ENCODE measurements at regions not wholly inside any gene's neighbourhood (a gene's known extent, or its start where the extent isn't known, plus 50 kb on each side); places are given as distances from the start of the nearest gene placed in this dataset.
A peak's percentile ranks its signal among the peaks of the same experiment; 100 is the strongest.
"Not testable (repeated sequence)": the region's sequence is repeated elsewhere in the genome, so short reads cannot be mapped to it uniquely, and the experiment has no call there.

DNA sequence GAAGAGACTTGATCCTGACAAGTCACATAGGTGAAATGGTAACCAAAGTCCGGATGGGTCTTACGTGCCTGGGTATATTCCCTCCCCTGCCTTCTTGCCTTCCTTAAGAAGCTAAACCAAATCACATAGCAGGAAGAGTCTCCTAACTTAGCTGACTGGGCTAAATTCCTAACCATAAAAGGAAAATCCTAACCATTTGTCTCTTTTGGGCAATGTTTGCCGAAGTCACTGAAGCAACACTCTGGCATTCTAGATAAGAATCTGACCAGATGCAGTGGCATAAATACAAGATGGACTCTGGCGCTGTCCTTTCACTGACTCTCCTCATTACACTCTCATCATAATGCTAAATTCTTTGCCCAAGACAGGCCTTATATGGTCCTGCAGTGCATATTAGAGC lies 625.5 kb upstream of the RORB start:
- DNase-seq (ENCODE audit: low spot score) = no peak

DNA sequence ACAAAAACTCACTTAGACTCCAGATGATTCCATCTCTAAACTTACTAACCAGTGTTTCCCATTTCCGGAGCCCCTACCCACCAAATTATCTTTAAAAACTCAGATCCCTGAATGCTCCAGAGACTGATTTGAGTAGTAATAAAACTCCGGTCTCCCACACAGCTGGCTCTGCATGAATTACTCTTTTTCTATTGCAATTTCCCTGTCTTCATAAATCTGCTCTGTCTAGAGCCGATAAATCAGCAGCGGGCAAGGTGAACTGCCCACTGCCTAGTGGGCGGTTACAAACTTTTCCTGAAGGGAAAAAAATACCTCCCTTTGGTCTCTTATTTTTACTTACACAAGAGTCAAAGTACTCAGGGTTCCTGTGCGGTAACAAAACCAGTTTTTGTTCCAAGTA lies 624.4 kb upstream of the RORB start:
- no peak for DNase-seq (ENCODE audit: low spot score)

DNA sequence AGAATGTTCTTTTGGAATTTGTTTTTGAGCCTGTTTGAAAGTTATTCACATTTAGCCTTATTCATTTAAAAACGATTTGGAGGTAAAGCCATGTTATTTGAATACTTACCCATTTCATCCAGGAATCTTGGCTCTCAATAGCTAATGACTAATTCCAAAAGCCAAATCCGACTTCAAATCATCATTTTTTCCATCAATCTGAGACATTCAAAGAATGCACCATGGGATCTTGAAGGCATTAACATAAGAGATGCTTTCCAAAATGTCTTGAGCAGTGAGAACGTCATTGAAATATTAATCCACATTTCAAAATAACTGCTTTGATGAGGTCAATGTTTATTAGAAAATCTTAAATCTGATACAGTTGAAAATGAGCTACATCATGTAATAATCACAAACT lies 617.0 kb upstream of the RORB start:
- DNase-seq (ENCODE audit: low spot score) = no peak

DNA sequence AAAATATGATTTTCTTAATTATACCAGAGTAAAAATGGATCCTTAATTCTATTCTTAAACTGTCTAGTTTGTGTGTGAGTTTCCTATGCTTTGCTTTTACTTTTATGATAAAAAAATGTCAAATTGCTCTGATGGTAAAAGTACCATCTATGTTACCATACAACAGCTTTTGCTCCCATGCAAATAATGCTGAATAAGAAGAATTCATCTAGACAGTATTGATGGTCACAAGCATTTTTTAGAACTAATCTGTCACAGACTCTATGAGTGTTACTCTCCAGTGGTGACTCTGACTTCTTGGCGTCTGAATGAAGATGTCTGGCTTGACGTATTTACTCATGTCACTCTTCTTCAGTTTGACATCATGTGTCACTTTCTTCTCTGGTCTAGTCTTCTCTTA lies 608.1 kb upstream of the RORB start:
- no peak for DNase-seq (ENCODE audit: low spot score)

- no peak for DNase-seq (ENCODE audit: low spot score)
Measured at GRCh38 chr9:73890685-73891277, 606.4 kb upstream of the RORB start.

- no peak for DNase-seq (ENCODE audit: low spot score)
Measured at GRCh38 chr9:73892335-73892734, 604.8 kb upstream of the RORB start.

DNA sequence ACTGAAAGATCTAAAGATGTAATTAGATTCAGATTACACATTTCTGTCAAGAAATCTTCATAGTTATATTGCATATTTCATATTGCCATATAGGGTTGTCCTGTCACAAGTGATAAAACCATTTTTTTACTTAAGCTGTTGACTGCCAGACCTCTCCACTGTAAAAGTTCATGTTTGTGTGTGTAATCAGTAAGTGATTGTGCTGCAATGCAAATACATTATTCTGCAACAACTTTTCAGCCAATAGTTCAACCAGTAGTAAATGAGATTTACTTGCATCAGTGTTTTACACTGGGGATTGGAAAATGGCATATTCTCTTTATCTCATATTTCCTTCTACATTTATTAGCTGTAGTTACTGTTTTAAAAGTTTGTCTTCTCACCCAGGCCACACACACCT lies 603.9 kb upstream of the RORB start:
- no peak for DNase-seq (ENCODE audit: low spot score)

GRCh38 chr9:73896061-73896460 lies 601.1 kb upstream of the RORB start:
- no peak for DNase-seq (ENCODE audit: low spot score)

- DNase-seq (ENCODE audit: low spot score) = peak; percentile 36
Measured at GRCh38 chr9:73906671-73907070, 590.5 kb upstream of the RORB start.

DNA sequence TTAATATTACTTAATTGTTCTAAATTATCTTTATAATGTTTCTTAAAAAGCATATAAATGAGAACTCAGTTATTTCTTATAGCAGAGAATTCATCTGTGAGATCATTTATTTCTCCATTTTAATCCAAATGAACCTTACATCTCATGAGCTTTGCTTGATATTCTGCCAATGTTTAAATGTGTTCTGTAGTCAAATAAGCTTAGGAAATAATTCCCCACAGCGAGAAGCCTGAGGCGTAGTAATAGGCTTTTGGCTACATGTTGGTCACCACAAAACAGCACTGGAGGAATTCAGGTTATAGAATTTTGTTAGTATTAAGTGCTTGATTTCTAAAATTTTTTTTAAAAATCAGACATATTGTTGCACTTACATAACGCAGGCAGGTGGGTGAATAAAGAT lies 585.3 kb upstream of the RORB start:
- no peak for DNase-seq (ENCODE audit: low spot score)

DNA sequence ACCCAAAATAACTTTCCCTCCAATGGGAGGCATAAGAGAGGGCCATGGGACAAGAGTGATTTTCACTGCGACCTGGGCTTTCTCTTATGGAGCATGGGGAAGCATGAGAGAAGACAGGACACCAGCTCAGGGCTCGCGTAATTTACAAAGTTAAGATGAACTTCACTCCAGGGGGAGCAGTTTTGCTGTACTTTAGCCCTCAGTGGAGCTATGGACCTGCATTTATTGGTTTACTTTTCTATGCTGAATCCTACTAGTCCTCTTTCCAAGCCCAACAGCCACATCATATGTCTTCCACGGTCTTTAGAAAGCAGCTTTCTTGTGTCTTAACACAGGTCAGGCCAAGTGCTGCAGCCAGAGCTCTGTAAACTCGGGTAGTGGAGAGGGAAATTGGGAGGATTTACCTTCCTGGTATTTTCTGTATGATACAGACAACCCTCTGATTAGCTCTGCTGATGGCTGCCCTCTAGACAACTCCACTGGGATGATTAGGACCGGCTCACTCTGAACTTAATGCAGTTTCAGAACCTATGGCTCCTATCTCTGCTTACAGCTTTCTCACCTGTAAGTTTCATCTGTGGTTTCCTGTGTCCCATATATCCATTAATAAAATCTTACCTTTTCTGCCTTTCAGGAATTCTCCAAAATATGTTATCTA lies 581.0 kb upstream of the RORB start:
- peak; percentile 11 for DNase-seq (ENCODE audit: low spot score)

DNA sequence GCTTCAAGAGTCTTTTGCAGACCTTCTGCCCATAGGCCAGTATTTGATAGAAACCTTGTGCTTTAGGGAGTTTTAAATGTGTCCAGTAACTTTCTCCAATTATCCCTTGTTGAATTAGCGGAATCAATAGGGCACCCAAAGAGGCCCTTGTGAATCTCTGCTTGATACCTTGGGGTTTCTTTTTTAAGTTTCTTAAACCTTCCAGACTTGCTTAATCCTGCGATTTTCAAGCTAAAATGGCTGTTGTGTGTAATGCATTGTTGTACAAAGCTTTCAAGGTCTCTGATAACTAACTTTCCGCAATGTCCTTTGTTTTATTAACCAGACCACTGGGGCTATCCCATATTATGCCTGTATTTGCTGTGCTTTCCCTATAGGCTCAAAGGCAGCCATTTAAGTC lies 577.4 kb upstream of the RORB start:
- no peak for DNase-seq (ENCODE audit: low spot score)

GRCh38 chr9:73923796-73924195 lies 573.3 kb upstream of the RORB start:
- DNase-seq (ENCODE audit: low spot score) = no peak

GRCh38 chr9:73951147-73951546 lies 546.0 kb upstream of the RORB start:
- DNase-seq (ENCODE audit: low spot score) = no peak

- DNase-seq (ENCODE audit: low spot score) = no peak
Measured at GRCh38 chr9:73962792-73963191, 534.3 kb upstream of the RORB start.

DNA sequence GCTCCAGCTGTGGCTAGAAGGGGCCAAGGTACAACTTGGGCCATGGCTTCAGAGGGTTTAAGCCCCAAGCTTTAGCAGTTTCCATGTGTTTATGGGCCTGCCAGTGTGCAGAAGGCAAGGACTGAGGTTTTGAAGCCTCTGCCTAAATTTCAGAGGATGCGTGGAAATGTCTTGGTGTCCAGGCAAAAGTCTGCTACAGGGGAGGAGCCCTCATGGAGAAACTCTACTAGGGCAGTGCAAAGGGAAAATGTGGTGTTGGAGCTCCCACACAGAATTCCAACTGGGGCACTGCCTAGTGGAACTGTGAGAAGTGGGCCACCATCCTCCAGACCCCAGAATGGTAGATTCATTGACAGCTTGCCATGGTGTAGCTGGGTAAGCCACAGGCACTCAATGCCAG lies 527.2 kb upstream of the RORB start:
- no peak for DNase-seq (ENCODE audit: low spot score)

DNA sequence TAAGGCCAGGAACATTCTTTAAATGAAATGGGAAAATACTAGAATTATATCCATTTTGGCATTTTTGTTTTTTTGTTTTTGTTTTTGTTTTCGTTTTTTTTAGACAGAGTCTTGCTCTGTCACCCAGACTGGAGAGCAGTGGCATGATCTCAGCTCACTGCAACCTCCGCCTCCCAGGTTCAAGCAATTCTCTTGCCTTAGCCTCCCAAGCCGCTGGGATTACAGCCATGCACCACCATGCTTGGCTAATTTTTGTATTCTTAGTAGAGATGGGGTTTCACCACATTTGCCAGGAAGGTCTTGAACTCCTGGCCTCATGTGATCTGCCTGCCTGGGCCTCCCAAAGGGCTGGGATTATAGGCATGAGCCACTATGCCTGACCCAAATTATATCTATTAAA lies 520.7 kb upstream of the RORB start:
- DNase-seq (ENCODE audit: low spot score) = not testable (repeated sequence)

- no peak for DNase-seq (ENCODE audit: low spot score)
Measured at GRCh38 chr9:73979894-73980264, 517.3 kb upstream of the RORB start.

DNA sequence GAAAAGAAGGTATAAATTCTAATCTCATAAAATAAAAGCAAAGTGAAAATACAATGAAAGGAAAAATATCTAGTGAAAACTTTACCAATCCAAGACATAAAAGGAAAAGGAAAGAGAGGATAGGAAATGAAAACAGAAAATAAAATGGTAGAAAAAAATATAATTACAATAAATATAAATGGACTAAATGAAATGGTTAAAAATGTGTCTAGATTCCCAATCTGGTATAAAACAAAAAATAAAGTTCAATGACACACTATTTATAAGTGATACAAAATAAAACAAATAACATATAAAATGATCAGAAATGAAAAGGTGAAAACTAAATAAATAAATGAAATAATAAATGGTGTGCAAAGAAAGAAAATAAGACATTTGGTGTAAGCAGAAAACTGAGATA lies 516.4 kb upstream of the RORB start:
- no peak for DNase-seq (ENCODE audit: low spot score)

DNA sequence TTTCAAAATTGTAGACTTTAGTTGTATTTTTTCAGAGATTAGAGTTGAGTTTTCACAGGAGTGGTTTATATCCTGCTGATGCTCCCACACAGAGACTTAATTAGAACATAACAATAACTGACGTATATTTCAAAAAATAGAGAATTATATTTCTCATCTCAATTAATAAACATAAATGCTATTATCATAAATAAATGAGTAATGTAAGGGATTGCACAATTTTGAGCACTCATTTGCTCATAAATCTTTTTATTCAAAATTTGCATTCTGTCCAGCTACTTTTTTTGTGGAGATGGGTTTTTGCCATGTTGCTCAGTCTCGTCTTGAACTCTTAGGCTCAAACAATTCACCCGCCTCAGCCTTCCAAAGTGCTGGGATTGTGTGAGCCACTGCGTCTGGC lies 515.7 kb upstream of the RORB start:
- DNase-seq (ENCODE audit: low spot score) = no peak

DNA sequence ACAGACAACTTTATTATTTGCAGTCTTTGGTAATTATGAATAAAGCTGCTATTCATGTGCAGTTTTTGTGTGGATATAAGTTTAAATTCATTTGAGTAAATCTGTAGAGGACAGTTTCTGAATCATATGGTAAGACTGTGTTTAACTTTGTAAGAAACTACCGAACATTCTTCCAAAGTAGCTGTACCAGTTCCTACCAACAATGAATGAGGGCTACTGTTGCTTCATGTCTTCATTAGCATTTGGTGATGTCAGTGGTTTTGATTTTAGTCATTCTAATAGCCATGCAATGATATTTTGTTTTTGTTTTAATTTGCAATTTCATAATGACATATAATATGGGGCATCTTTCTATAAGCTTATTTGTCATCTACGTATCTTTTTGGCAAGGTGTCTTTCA lies 501.3 kb upstream of the RORB start:
- DNase-seq (ENCODE audit: low spot score) = peak; percentile 28

DNA sequence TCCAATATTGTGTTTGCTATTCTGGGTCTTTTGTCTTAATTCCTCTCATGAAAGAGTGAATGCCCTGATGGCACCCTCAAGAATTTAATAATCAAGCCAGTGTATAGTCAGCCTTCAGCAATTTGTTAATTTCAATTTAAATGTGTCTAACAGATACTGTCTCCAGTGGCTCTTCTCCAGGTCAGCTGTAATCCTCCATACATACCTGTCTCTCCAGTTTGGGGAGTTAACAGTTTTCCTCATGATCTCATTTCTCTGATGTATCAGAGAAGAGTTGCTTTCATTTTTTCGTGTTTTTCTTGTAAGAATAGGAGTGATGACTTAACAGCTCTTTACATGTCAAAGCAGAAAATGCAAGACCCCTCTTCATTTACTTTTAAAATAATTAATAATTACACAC lies 500.3 kb upstream of the RORB start:
- no peak for DNase-seq (ENCODE audit: low spot score)

GRCh38 chr9:74001382-74001781 lies 495.8 kb upstream of the RORB start:
- no peak for DNase-seq (ENCODE audit: low spot score)

DNA sequence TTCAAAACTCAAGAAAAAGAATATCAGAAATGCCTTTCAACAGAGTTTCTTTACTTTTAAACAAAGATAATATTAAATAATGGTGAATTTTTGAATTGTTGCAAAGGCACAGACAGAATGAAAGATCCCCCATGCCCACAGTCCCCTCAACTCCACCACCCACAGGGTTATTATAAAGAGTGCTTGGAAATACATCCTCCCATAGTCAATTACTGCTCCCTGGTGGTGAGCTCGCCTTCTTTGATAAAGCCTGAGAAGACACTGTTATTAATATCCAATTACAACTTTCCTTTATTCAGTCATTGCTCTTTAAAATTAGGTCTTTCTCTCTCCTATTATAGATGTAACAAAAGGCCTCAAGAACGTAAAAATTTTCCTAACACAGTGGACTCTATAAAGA lies 490.2 kb upstream of the RORB start:
- DNase-seq (ENCODE audit: low spot score) = no peak

Data from pons (tissue), 1 donor.